ENCODE measurements at regions not wholly inside any gene's neighbourhood (a gene's known extent, or its start where the extent isn't known, plus 50 kb on each side); places are given as distances from the start of the nearest gene placed in this dataset.

DNA sequence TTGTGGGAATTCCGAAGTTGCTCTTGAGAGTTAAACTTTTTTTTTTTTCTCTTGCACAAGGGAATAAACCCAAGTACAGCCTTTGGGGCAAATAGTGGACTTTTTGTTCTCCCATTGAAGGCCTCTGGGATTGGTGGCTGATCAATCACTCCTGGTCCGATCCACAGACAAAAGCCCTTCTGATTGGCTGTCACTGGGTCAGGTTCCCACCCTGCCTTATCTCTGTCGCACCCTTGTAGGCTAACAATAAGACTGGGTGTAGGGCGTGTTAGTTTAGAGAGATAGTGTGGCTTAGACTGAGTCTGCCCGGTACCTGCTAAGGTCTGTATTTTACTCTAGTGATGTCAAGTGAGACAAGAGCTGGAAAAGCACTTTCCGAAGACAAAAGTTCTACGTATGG, 380.8 kb downstream of the NDFIP2 start:
- DNase-seq: no peak
- Histone ChIP-seq H3K36me3 (no peaks in the 10 kb centered on the region), H3K4me1 (no peaks in the 10 kb centered on the region), H3K27me3 (replicated peaks in 1 of 7) (no peaks in the 10 kb centered on the region), H3K27ac (no peak overlapping the region), H3K9me3 (no peaks in the 10 kb centered on the region), H3K4me3 (no peak overlapping the region)
- WGBS, 5 donors: 88 to 97% (median 91%) methylated on average over 7 of the region's 7 CpGs
- intact Hi-C loops (cut with DNase I; ENCODE audit: low total_unique reads): no loop called here
- TF ChIP-seq POLR2A (IDR thresholded peaks at IDR 0.05): no peak
- no peak for TF ChIP-seq CTCF (IDR thresholded peaks at IDR 0.05 in 8 of 11, conservative IDR thresholded peaks at IDR 0.05 in 3 of 11)
- no peak for TF ChIP-seq POLR2AphosphoS5 (IDR thresholded peaks at IDR 0.05)

GRCh38 chr13:79860791-79861190, 379.8 kb downstream of the NDFIP2 start:
- no peaks in the 10 kb centered on the region for H3K36me3 ChIP-seq
- H3K4me1 ChIP-seq: no peaks in the 10 kb centered on the region
- no peak overlapping the region for H3K4me3 ChIP-seq
- no peak overlapping the region for H3K27ac ChIP-seq
- TF ChIP-seq CTCF (IDR thresholded peaks at IDR 0.05 in 8 of 11, conservative IDR thresholded peaks at IDR 0.05 in 3 of 11): no peak
- TF ChIP-seq POLR2A (IDR thresholded peaks at IDR 0.05): no peak
- no peak for TF ChIP-seq POLR2AphosphoS5 (IDR thresholded peaks at IDR 0.05)
- WGBS, 5 donors: 81 to 90% (median 87%) methylated on average over 3 of the region's 3 CpGs
- intact Hi-C loops (cut with DNase I; ENCODE audit: low total_unique reads): no loop called here
- H3K27me3 ChIP-seq (replicated peaks in 1 of 7): no peaks in the 10 kb centered on the region
- DNase-seq: no peak
- H3K9me3 ChIP-seq: no peaks in the 10 kb centered on the region

- DNase-seq: no peak
- Histone ChIP-seq H3K36me3 (no peaks in the 10 kb centered on the region), H3K9me3 (no peaks in the 10 kb centered on the region), H3K4me3 (no peak overlapping the region), H3K4me1 (no peaks in the 10 kb centered on the region), H3K27me3 (replicated peaks in 1 of 7) (no peaks in the 10 kb centered on the region), H3K27ac (no peak overlapping the region)
- WGBS, 5 donors: 86 to 95% (median 92%) methylated on average over 3 of the region's 3 CpGs
- intact Hi-C loops (cut with DNase I; ENCODE audit: low total_unique reads): no loop called here
- TF ChIP-seq POLR2A (IDR thresholded peaks at IDR 0.05) (no peak), CTCF (IDR thresholded peaks at IDR 0.05 in 8 of 11, conservative IDR thresholded peaks at IDR 0.05 in 3 of 11) (no peak), POLR2AphosphoS5 (IDR thresholded peaks at IDR 0.05) (no peak)
These were observed 378.8 kb downstream of the NDFIP2 start for GRCh38 chr13:79859756-79860155.

- intact Hi-C loops (cut with DNase I; ENCODE audit: low total_unique reads): no loop called here
- no peak overlapping the region for H3K27ac ChIP-seq
- H3K27me3 ChIP-seq (replicated peaks in 1 of 7): no peaks in the 10 kb centered on the region
- no peaks in the 10 kb centered on the region for H3K36me3 ChIP-seq
- no peaks in the 10 kb centered on the region for H3K9me3 ChIP-seq
- 30 to 66% (median 60%) methylated on average over 1 of the region's 1 CpG for WGBS, 5 donors
- H3K4me3 ChIP-seq: no peak overlapping the region
- TF ChIP-seq POLR2AphosphoS5 (IDR thresholded peaks at IDR 0.05) (no peak), CTCF (IDR thresholded peaks at IDR 0.05 in 8 of 11, conservative IDR thresholded peaks at IDR 0.05 in 3 of 11) (no peak), POLR2A (IDR thresholded peaks at IDR 0.05) (no peak)
- H3K4me1 ChIP-seq: no peaks in the 10 kb centered on the region
- no peak for DNase-seq
These were observed 372.3 kb downstream of the NDFIP2 start for GRCh38 chr13:79853251-79853650.

Measured in spleen (tissue), 11 donors.